SK-N-MC (cell line): ENCODE measurements at regions not wholly inside any gene's neighbourhood (a gene's known extent, or its start where the extent isn't known, plus 50 kb on each side); places are given as distances from the start of the nearest gene placed in this dataset.

Source experiments
- EZH2 ChIP-seq: fragments of 200-600 bp; sonication (generic); IDR thresholded peaks from one replicate; pipeline ENCODE4 v1.6.1; 2017; ENCODE audit warnings: antibody characterized with exemption
- POLR2AphosphoS5 ChIP-seq: IDR thresholded peaks from 2 replicates; pipeline ENCODE4 v1.6.1; 2012; ENCODE audit warnings: mild to moderate bottlenecking, low read depth, low read length, borderline replicate concordance

- TF ChIP-seq POLR2AphosphoS5 (no peak), EZH2 (no peak)
Measured at GRCh38 chr2:63789338-63790020, 52.2 kb upstream of the UGP2 start.
